ENCODE measurements at regions not wholly inside any gene's neighbourhood (a gene's known extent, or its start where the extent isn't known, plus 50 kb on each side); places are given as distances from the start of the nearest gene placed in this dataset.

GRCh38 chr9:31467075-31467474, 917.4 kb upstream of the ACO1 start:
- H3K4me3 ChIP-seq (replicated peaks in 1 of 3) = no peak overlapping the region
- 90 to 97% methylated on average over 4 of the region's 4 CpGs for WGBS, 2 donors
- intact Hi-C loops (cut with DNase I) = no loop called here

GRCh38 chr9:31470051-31470450, 914.4 kb upstream of the ACO1 start:
- DNase-seq = no peak
- H3K9me3 ChIP-seq = no peaks in the 10 kb centered on the region
- intact Hi-C loops (cut with DNase I) = no loop called here
- WGBS, 2 donors = 82 to 89% methylated on average over 5 of the region's 5 CpGs
- no peaks in the 10 kb centered on the region for H3K27me3 ChIP-seq
- TF ChIP-seq POLR2A (IDR thresholded peaks at IDR 0.05) (no peak), CTCF (IDR thresholded peaks at IDR 0.05) (no peak)
- no peak overlapping the region for H3K4me3 ChIP-seq (replicated peaks in 1 of 3)
- no peaks in the 10 kb centered on the region for H3K36me3 ChIP-seq
- no peaks in the 10 kb centered on the region for H3K4me1 ChIP-seq
- H3K27ac ChIP-seq = no peak overlapping the region

More at GRCh38 chr9:31467075-31467474, 917.4 kb upstream of the ACO1 start:
- H3K9me3 ChIP-seq = no peaks in the 10 kb centered on the region
- H3K27ac ChIP-seq = no peak overlapping the region
- H3K4me1 ChIP-seq = no peaks in the 10 kb centered on the region
- TF ChIP-seq POLR2A (IDR thresholded peaks at IDR 0.05) (no peak), CTCF (IDR thresholded peaks at IDR 0.05) (no peak)
- no peaks in the 10 kb centered on the region for H3K36me3 ChIP-seq
- no peak for DNase-seq
- H3K27me3 ChIP-seq = no peaks in the 10 kb centered on the region

- no peaks in the 10 kb centered on the region for H3K9me3 ChIP-seq
- no peaks in the 10 kb centered on the region for H3K4me1 ChIP-seq
- no peaks in the 10 kb centered on the region for H3K27me3 ChIP-seq
- intact Hi-C loops (cut with DNase I) = no loop called here
- no peak for DNase-seq
- no peak for TF ChIP-seq CTCF (IDR thresholded peaks at IDR 0.05)
- TF ChIP-seq POLR2A (IDR thresholded peaks at IDR 0.05) = no peak
- no peaks in the 10 kb centered on the region for H3K36me3 ChIP-seq
- no peak overlapping the region for H3K27ac ChIP-seq
- no peak overlapping the region for H3K4me3 ChIP-seq (replicated peaks in 1 of 3)
- 84 to 93% methylated on average over 7 of the region's 7 CpGs for WGBS, 2 donors
Measured at GRCh38 chr9:31471010-31471409, 913.4 kb upstream of the ACO1 start.

- no peaks in the 10 kb centered on the region for H3K4me1 ChIP-seq
- intact Hi-C loops (cut with DNase I) = no loop called here
- TF ChIP-seq POLR2A (IDR thresholded peaks at IDR 0.05) = no peak
- no peak for TF ChIP-seq CTCF (IDR thresholded peaks at IDR 0.05)
- no peaks in the 10 kb centered on the region for H3K9me3 ChIP-seq
- H3K27me3 ChIP-seq = no peaks in the 10 kb centered on the region
- no peak overlapping the region for H3K4me3 ChIP-seq (replicated peaks in 1 of 3)
- H3K36me3 ChIP-seq = no peaks in the 10 kb centered on the region
- no peak overlapping the region for H3K27ac ChIP-seq
- no peak for DNase-seq
Measured at GRCh38 chr9:31486630-31487029, 897.8 kb upstream of the ACO1 start.

- TF ChIP-seq POLR2A (IDR thresholded peaks at IDR 0.05) (no peak), CTCF (IDR thresholded peaks at IDR 0.05) (no peak)
- Histone ChIP-seq H3K36me3 (no peaks in the 10 kb centered on the region), H3K27ac (no peak overlapping the region), H3K9me3 (no peaks in the 10 kb centered on the region), H3K4me1 (no peaks in the 10 kb centered on the region), H3K27me3 (no peaks in the 10 kb centered on the region), H3K4me3 (replicated peaks in 1 of 3) (no peak overlapping the region)
- intact Hi-C loops (cut with DNase I) = loop anchor here (10.0 kb wide), 1 partner anchor 56 kb away; no protein-coding TSS in a partner anchor
- DNase-seq = no peak
- WGBS, 2 donors = 86 to 89% methylated on average over 4 of the region's 4 CpGs
Measured at GRCh38 chr9:31490551-31491106, 893.8 kb upstream of the ACO1 start.

Measured in thyroid gland (tissue), 4 donors.